ENCODE measurements at regions not wholly inside any gene's neighbourhood (a gene's known extent, or its start where the extent isn't known, plus 50 kb on each side); places are given as distances from the start of the nearest gene placed in this dataset.

GRCh38 chr12:94094700-94095099, 53.7 kb upstream of the PLXNC1 start:
- H3K27me3 ChIP-seq (ENCODE audit: insufficient read depth, low read length, poor library complexity) = no peaks in the 10 kb centered on the region
- H3K4me1 ChIP-seq (ENCODE audit: insufficient read depth, low read length) = peaks cover 15% of the 10 kb centered on the region
- no peaks in the 10 kb centered on the region for H3K36me3 ChIP-seq (ENCODE audit: insufficient read depth, low read length)
- no peak overlapping the region for H3K4me2 ChIP-seq (ENCODE audit: insufficient read depth, low read length)
- ATAC-seq (ENCODE audit: insufficient read depth, low read depth) (no peak), DNase-seq (no peak)
- no peaks in the 10 kb centered on the region for H3K79me2 ChIP-seq (ENCODE audit: insufficient read depth, low read length)
- H3K27ac ChIP-seq (ENCODE audit: low read length) = no peak overlapping the region
- H3K9ac ChIP-seq (ENCODE audit: low read depth, low read length) = no peak overlapping the region
- H3K9me3 ChIP-seq (ENCODE audit: insufficient read depth, low read length, severe bottlenecking) = no peaks in the 10 kb centered on the region
- H2AFZ ChIP-seq (ENCODE audit: low read depth, low read length) = no peak overlapping the region
- no peaks in the 10 kb centered on the region for H4K20me1 ChIP-seq (ENCODE audit: insufficient read depth, low read length)
- TF ChIP-seq CTCF (IDR thresholded peaks at IDR 0.05; ENCODE audit: borderline replicate concordance, extremely low read depth, low read length, poor library complexity, severe bottlenecking) (no peak), EZH2 (IDR thresholded peaks at IDR 0.05; ENCODE audit: borderline replicate concordance, low read depth, low read length, severe bottlenecking) (no peak)
- no peak overlapping the region for H3K4me3 ChIP-seq (ENCODE audit: low read depth in 1 of 2, low read length in 2 of 2)

GRCh38 chr12:94095618-94096017, 52.8 kb upstream of the PLXNC1 start:
- Histone ChIP-seq H4K20me1 (ENCODE audit: insufficient read depth, low read length) (no peaks in the 10 kb centered on the region), H3K36me3 (ENCODE audit: insufficient read depth, low read length) (no peaks in the 10 kb centered on the region), H3K9me3 (ENCODE audit: insufficient read depth, low read length, severe bottlenecking) (no peaks in the 10 kb centered on the region), H3K27me3 (ENCODE audit: insufficient read depth, low read length, poor library complexity) (no peaks in the 10 kb centered on the region), H3K79me2 (ENCODE audit: insufficient read depth, low read length) (no peaks in the 10 kb centered on the region), H3K9ac (ENCODE audit: low read depth, low read length) (no peak overlapping the region), H3K4me2 (ENCODE audit: insufficient read depth, low read length) (no peak overlapping the region), H3K4me3 (ENCODE audit: low read depth in 1 of 2, low read length in 2 of 2) (no peak overlapping the region), H3K4me1 (ENCODE audit: insufficient read depth, low read length) (peaks cover 24% of the 10 kb centered on the region), H2AFZ (ENCODE audit: low read depth, low read length) (no peak overlapping the region), H3K27ac (ENCODE audit: low read length) (no peak overlapping the region)
- no peak for TF ChIP-seq EZH2 (IDR thresholded peaks at IDR 0.05; ENCODE audit: borderline replicate concordance, low read depth, low read length, severe bottlenecking)
- no peak for TF ChIP-seq CTCF (IDR thresholded peaks at IDR 0.05; ENCODE audit: borderline replicate concordance, extremely low read depth, low read length, poor library complexity, severe bottlenecking)
- DNase-seq (no peak), ATAC-seq (ENCODE audit: insufficient read depth, low read depth) (no peak)

- 0 out of 2 replicates have a peak overlapping the region, but pooled peaks have one; percentile 92 for H3K4me2 ChIP-seq (ENCODE audit: insufficient read depth, low read length)
- peak overlapping the region; percentile 39; the same call in 1 of the 2 replicates for H3K9ac ChIP-seq (ENCODE audit: low read depth, low read length)
- peak overlapping the region; percentile 33; the same call in 1 of the 2 replicates for H2AFZ ChIP-seq (ENCODE audit: low read depth, low read length)
- H3K27ac ChIP-seq (ENCODE audit: low read length) = peak overlapping the region; percentile 84
- TF ChIP-seq EZH2 (IDR thresholded peaks at IDR 0.05; ENCODE audit: borderline replicate concordance, low read depth, low read length, severe bottlenecking) (no peak), CTCF (IDR thresholded peaks at IDR 0.05; ENCODE audit: borderline replicate concordance, extremely low read depth, low read length, poor library complexity, severe bottlenecking) (no peak)
- H3K27me3 ChIP-seq (ENCODE audit: insufficient read depth, low read length, poor library complexity) = no peaks in the 10 kb centered on the region
- no peak overlapping the region for H3K4me3 ChIP-seq (ENCODE audit: low read depth in 1 of 2, low read length in 2 of 2)
- H4K20me1 ChIP-seq (ENCODE audit: insufficient read depth, low read length) = no peaks in the 10 kb centered on the region
- H3K36me3 ChIP-seq (ENCODE audit: insufficient read depth, low read length) = no peaks in the 10 kb centered on the region
- H3K4me1 ChIP-seq (ENCODE audit: insufficient read depth, low read length) = peaks cover 45% of the 10 kb centered on the region
- DNase-seq (no peak), ATAC-seq (ENCODE audit: insufficient read depth, low read depth) (no peak)
- H3K9me3 ChIP-seq (ENCODE audit: insufficient read depth, low read length, severe bottlenecking) = no peaks in the 10 kb centered on the region
- H3K79me2 ChIP-seq (ENCODE audit: insufficient read depth, low read length) = no peaks in the 10 kb centered on the region; the same call in 1 of the 2 replicates
Measured at GRCh38 chr12:94098466-94098865, 49.9 kb upstream of the PLXNC1 start.

All from DND-41 (cell line).